ENCODE measurements at regions not wholly inside any gene's neighbourhood (a gene's known extent, or its start where the extent isn't known, plus 50 kb on each side); places are given as distances from the start of the nearest gene placed in this dataset.

DNA sequence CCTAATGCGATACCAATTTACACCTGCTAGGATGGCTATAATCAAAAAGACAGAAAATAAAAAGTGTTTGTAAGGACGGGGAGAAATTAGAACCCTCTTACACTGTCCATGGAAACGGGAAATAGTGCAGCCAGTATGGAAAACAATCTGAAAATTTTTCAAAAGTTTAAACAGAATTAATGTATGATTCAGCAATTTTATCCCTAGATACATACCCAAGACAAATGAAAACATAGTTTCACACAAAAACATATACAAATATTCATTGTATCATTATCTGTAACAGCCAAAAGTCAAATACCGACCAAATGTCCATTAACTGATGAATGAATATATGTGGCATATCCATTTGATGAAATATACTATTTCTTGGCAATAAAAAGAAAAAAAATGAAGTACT is 313.5 kb upstream of the GYPC start:
- H3K36me3 ChIP-seq (ENCODE audit: insufficient read depth, low read length, poor library complexity, severe bottlenecking), result no peaks in the 10 kb centered on the region
- intact Hi-C loops (cut with micrococcal nuclease; ENCODE audit: unreplicated experiment), result no loop called here
- TF ChIP-seq, protein P1, sequence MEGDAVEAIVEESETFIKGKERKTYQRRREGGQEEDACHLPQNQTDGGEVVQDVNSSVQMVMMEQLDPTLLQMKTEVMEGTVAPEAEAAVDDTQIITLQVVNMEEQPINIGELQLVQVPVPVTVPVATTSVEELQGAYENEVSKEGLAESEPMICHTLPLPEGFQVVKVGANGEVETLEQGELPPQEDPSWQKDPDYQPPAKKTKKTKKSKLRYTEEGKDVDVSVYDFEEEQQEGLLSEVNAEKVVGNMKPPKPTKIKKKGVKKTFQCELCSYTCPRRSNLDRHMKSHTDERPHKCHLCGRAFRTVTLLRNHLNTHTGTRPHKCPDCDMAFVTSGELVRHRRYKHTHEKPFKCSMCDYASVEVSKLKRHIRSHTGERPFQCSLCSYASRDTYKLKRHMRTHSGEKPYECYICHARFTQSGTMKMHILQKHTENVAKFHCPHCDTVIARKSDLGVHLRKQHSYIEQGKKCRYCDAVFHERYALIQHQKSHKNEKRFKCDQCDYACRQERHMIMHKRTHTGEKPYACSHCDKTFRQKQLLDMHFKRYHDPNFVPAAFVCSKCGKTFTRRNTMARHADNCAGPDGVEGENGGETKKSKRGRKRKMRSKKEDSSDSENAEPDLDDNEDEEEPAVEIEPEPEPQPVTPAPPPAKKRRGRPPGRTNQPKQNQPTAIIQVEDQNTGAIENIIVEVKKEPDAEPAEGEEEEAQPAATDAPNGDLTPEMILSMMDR (conservative IDR thresholded peaks at IDR 0.05; ENCODE audit: low read depth, low read length), result no peak
- TF ChIP-seq EZH2 (IDR thresholded peaks at IDR 0.05; ENCODE audit: borderline replicate concordance, low read depth, low read length, poor library complexity, severe bottlenecking), result no peak
- H3K27me3 ChIP-seq (replicated peaks; ENCODE audit: insufficient read depth, low read depth, low read length, poor library complexity), result no peaks in the 10 kb centered on the region
- CTCF ChIA-PET, result no interaction called here
- peaks cover 4% of the 10 kb centered on the region for H3K9me3 ChIP-seq (ENCODE audit: low read depth, low read length, poor library complexity, severe bottlenecking)
- no peak overlapping the region for H3K27ac ChIP-seq (ENCODE audit: low read depth, low read length, poor library complexity, severe bottlenecking)
- BruUV-seq (replicated peaks), result no TSS peak
- no peak for DNase-seq (ENCODE audit: low spot score)
- H3K4me1 ChIP-seq (ENCODE audit: insufficient read depth, low read length, poor library complexity, severe bottlenecking), result no peaks in the 10 kb centered on the region
- POLR2A ChIA-PET (ENCODE audit: low non-redundant PET), result no interaction called here
- no peak overlapping the region for H3K4me3 ChIP-seq (ENCODE audit: low read depth, low read length, poor library complexity, severe bottlenecking)

DNA sequence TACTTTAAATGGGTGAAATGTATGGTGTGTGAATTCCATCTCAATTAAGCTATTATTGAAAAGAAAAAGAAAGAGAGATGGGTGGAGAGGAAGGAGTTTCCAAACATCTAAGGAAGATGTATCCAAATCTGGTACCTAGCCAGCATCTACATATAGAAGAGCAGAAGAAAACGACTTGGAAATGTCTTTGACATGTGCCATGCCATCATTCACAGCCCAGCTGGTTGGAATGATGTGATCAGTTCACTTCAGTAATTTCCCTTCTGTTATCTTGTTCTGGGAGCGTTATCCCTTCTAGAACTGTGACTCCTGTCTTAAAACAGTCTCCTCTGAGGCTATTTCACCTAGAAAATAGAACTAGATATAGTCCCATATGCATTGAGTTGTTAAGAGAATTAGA is 312.8 kb upstream of the GYPC start:
- no peak for DNase-seq (ENCODE audit: low spot score)
- CTCF ChIA-PET, result no interaction called here
- Histone ChIP-seq H3K27ac (ENCODE audit: low read depth, low read length, poor library complexity, severe bottlenecking) (no peak overlapping the region), H3K9me3 (ENCODE audit: low read depth, low read length, poor library complexity, severe bottlenecking) (peaks cover 4% of the 10 kb centered on the region), H3K36me3 (ENCODE audit: insufficient read depth, low read length, poor library complexity, severe bottlenecking) (no peaks in the 10 kb centered on the region), H3K4me1 (ENCODE audit: insufficient read depth, low read length, poor library complexity, severe bottlenecking) (no peaks in the 10 kb centered on the region), H3K27me3 (replicated peaks; ENCODE audit: insufficient read depth, low read depth, low read length, poor library complexity) (no peaks in the 10 kb centered on the region), H3K4me3 (ENCODE audit: low read depth, low read length, poor library complexity, severe bottlenecking) (no peak overlapping the region)
- no peak for TF ChIP-seq EZH2 (IDR thresholded peaks at IDR 0.05; ENCODE audit: borderline replicate concordance, low read depth, low read length, poor library complexity, severe bottlenecking)
- POLR2A ChIA-PET (ENCODE audit: low non-redundant PET), result no interaction called here
- intact Hi-C loops (cut with micrococcal nuclease; ENCODE audit: unreplicated experiment), result no loop called here
- BruUV-seq (replicated peaks), result no TSS peak

DNA sequence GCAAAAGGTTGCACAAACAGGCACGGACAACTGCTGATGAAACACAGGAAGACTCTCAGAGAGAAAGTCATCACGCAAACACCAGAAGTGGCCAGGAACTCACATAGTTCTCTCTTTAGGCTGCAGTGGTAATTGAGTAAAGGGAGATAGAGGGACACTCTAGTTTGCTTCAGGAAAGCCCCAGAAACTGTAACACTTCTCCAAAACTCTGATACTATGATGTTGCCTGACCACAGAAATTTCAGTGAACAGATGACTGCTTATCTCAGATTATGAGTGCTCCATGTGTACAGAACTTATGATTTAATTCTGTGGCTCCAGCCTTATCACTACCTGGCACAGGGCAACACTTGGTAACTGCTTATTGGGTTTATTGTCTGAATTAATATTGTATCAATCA is 311.5 kb upstream of the GYPC start:
- Histone ChIP-seq H3K9me3 (ENCODE audit: low read depth, low read length, poor library complexity, severe bottlenecking) (peaks cover 7% of the 10 kb centered on the region), H3K27me3 (replicated peaks; ENCODE audit: insufficient read depth, low read depth, low read length, poor library complexity) (no peaks in the 10 kb centered on the region), H3K4me3 (ENCODE audit: low read depth, low read length, poor library complexity, severe bottlenecking) (no peak overlapping the region), H3K4me1 (ENCODE audit: insufficient read depth, low read length, poor library complexity, severe bottlenecking) (no peaks in the 10 kb centered on the region), H3K36me3 (ENCODE audit: insufficient read depth, low read length, poor library complexity, severe bottlenecking) (no peaks in the 10 kb centered on the region), H3K27ac (ENCODE audit: low read depth, low read length, poor library complexity, severe bottlenecking) (no peak overlapping the region)
- POLR2A ChIA-PET (ENCODE audit: low non-redundant PET), result no interaction called here
- intact Hi-C loops (cut with micrococcal nuclease; ENCODE audit: unreplicated experiment), result no loop called here
- no peak for DNase-seq (ENCODE audit: low spot score)
- TF ChIP-seq, protein P1 (conservative IDR thresholded peaks at IDR 0.05; ENCODE audit: low read depth, low read length), result no peak
- no peak for TF ChIP-seq EZH2 (IDR thresholded peaks at IDR 0.05; ENCODE audit: borderline replicate concordance, low read depth, low read length, poor library complexity, severe bottlenecking)
- BruUV-seq (replicated peaks), result no TSS peak
- CTCF ChIA-PET, result no interaction called here

DNA sequence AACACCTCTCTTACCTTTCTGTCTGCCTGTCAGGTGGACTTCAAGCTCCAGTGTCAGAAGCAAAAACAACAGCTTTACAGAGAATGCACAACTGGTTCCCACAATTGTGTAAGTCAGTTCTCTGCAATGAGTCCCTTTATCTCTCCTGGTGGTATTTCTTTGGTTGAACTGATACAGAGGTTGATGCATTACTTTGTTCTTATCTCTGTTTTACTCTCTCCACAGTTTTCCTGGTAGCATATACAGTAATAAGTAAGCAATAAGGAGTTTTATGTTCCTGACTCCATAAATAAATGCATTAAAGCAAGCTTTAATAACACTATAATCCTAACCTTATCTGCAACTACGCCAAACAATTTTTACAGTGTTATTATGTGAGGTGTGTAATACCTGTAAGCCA is 310.3 kb upstream of the GYPC start:
- no peaks in the 10 kb centered on the region for H3K27me3 ChIP-seq (replicated peaks; ENCODE audit: insufficient read depth, low read depth, low read length, poor library complexity)
- DNase-seq (ENCODE audit: low spot score), result no peak
- no peaks in the 10 kb centered on the region for H3K4me1 ChIP-seq (ENCODE audit: insufficient read depth, low read length, poor library complexity, severe bottlenecking)
- intact Hi-C loops (cut with micrococcal nuclease; ENCODE audit: unreplicated experiment), result no loop called here
- H3K4me3 ChIP-seq (ENCODE audit: low read depth, low read length, poor library complexity, severe bottlenecking), result no peak overlapping the region
- H3K27ac ChIP-seq (ENCODE audit: low read depth, low read length, poor library complexity, severe bottlenecking), result no peak overlapping the region
- BruUV-seq (replicated peaks), result no TSS peak
- no peak for TF ChIP-seq EZH2 (IDR thresholded peaks at IDR 0.05; ENCODE audit: borderline replicate concordance, low read depth, low read length, poor library complexity, severe bottlenecking)
- TF ChIP-seq, protein P1 (conservative IDR thresholded peaks at IDR 0.05; ENCODE audit: low read depth, low read length), result no peak
- ChIA-PET POLR2A (ENCODE audit: low non-redundant PET) (no interaction called here), CTCF (no interaction called here)
- H3K36me3 ChIP-seq (ENCODE audit: insufficient read depth, low read length, poor library complexity, severe bottlenecking), result no peaks in the 10 kb centered on the region
- peaks cover 4% of the 10 kb centered on the region for H3K9me3 ChIP-seq (ENCODE audit: low read depth, low read length, poor library complexity, severe bottlenecking)
